ENCODE measurements at regions not wholly inside any gene's neighbourhood (a gene's known extent, or its start where the extent isn't known, plus 50 kb on each side); places are given as distances from the start of the nearest gene placed in this dataset.
"Not testable (repeated sequence)": the region's sequence is repeated elsewhere in the genome, so short reads cannot be mapped to it uniquely, and the experiment has no call there.

- DNase-seq: no peak
Observed at GRCh38 chr6:14585689-14586088, 468.1 kb downstream of the CD83 start.

- no peak for DNase-seq
Observed at GRCh38 chr6:14589175-14589574, 471.6 kb downstream of the CD83 start.

GRCh38 chr6:14590586-14590985, 473.0 kb downstream of the CD83 start:
- no peak for DNase-seq

DNA sequence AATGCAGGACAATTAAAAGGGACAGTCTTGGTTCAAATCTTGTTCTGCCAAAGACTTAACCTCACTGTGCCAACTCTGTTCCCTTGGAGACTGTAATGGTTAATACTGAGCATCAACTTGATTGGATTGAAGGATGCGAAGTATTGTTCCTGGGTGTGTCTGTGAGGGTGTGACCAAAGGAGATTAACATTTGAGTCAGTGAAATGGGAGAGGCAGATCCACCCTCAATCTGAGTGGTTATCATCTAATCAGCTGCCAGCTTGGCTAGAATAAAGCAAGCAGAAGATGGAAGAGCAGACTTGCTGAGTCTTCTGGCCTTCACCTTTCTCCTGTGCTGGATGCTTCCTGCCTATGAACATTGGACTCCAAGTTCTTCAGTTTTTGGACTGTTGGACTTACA, 474.4 kb downstream of the CD83 start:
- no peak for DNase-seq

DNA sequence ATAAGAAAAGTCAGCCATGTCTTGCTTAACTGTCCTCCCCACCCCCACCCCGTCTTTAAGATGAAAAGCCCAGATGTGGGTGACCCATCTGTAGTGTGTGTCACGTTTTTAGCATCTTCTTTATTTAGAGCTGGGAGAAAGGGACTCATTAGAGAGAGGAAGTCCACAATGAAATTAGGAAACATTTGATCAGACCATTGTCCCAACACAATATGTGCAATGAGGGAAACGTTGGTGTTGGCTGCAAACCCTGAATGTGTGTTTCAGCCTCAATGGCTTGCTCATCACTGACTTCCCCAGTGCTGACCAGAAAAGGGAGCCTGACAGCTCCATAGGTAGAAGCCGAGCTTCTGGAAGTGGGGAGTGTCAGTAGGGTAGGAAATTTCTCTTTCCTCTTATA, 475.7 kb downstream of the CD83 start:
- DNase-seq: peak; percentile 57

DNA sequence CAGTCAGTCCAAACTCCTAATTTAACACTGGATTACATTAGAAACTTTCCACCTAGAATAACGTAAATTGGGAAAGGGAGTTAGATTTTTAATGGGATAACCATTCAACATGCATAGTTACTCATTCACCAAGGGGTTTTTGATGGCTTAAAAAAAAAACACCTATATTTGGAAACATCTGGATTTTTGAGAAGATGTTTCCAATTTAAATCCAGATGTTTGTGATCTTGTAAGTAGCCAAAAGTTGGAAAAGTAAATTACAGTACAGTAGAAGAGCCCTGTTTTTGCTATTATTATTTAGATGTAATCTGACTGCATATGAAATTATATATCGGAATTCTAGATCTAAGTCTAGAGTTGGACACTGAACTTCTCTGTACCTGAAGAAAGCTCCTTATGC, 478.2 kb downstream of the CD83 start:
- DNase-seq: no peak

- DNase-seq: no peak
Observed at GRCh38 chr6:14596410-14596809, 478.8 kb downstream of the CD83 start.

DNA sequence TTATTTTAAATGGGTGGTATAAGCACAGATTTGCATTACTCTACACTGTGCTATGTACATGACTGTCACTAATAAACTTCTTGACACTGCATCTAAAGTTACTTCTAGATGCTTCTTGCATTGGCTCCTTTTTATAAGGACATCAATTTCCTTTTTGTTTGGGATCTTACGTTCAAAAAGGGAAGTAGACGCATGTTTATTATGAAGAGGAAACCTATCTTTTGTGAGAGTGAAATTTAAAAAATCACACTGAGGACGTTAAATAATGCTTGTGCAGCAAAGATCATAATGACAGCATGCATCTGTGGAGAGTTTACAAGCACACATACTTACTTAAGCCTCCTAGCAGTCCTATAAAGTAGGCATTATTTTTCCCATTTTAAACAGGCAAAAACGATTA, 479.5 kb downstream of the CD83 start:
- DNase-seq: no peak

GRCh38 chr6:14598017-14598864, 480.7 kb downstream of the CD83 start:
- no peak for DNase-seq

- not testable (repeated sequence) for DNase-seq
Observed at GRCh38 chr6:14600306-14600705, 482.7 kb downstream of the CD83 start.

- no peak for DNase-seq
Observed at GRCh38 chr6:14601490-14601889, 483.9 kb downstream of the CD83 start.

DNA sequence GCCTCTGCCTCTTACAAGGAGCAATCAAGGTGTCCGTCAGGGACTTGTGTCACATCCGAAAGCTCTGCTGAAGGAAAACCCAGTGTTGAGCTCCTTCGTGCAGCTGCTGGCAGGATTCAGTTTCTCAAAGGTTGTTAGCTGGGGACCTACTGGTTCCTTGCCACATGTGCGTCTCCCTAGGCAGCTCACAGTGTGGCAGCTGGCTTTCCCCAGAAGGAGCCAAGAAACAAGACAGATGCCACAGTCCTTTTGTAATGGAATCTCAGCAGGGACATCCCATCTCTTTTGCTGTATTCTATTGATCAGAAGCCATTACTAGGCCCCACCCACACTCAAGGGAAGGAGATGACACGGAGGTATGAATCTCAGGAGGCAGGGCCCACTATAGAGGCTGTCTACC, 488.8 kb downstream of the CD83 start:
- DNase-seq: no peak

DNA sequence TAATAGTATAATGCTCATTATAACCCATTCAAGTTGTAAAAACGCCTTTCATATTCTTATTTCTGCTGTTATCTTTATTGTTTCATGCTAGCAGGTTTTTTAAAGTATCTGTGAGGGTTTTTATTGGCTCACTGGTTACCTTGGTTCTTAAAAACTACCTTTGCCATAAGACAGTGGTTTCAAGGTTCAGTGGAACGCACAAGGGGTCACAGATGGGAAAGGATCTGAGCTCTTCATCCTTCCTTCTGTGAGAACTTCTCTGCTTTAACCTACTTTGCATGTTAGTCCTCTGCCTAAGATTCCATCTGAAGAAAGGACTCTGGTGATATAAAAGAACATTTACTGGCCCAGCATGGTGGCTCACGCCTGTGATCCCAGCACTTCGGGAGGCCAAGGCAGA, 492.6 kb downstream of the CD83 start:
- no peak for DNase-seq

GRCh38 chr6:14612016-14612980, 494.7 kb downstream of the CD83 start:
- no peak for DNase-seq

DNA sequence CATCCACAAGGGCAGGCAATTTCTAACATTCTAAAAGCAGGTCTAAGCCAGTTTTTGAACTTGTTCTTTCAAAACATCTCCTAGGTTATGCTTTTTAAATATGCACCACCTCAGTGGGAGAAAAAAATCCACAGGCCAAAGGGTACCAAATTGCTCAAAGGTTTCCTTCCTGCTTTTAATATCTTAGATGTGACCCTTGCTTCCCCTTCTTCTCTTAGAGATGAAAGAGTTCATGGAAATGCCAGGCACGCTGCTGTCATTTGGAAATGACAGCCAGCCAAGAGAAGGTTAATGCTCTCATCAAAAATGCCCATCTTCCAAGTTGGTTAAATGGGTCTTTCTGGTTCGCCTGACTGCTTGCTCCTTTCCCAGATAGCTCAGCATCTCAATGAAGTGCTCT, 497.1 kb downstream of the CD83 start:
- no peak for DNase-seq

- DNase-seq: no peak
Observed at GRCh38 chr6:14616656-14617055, 499.1 kb downstream of the CD83 start.

GRCh38 chr6:14618759-14619418, 501.3 kb downstream of the CD83 start:
- no peak for DNase-seq

DNA sequence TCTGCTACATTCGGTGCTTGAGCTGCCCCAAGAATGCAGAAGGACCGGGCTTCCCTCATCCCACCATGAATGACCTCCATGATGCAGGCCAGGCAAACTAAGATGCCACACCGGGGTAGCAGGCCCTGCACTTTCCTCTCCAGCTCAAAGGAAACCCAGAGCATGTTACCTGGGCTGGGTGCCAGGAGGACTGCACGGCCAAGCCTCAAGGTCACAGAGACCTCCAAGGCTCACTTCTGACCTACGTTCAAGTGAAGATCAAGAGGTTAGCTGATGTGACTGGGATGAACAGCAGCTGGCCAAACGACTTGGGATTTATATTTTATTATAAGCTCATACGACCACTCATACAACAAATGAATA, 501.8 kb downstream of the CD83 start:
- DNase-seq: no peak

DNA sequence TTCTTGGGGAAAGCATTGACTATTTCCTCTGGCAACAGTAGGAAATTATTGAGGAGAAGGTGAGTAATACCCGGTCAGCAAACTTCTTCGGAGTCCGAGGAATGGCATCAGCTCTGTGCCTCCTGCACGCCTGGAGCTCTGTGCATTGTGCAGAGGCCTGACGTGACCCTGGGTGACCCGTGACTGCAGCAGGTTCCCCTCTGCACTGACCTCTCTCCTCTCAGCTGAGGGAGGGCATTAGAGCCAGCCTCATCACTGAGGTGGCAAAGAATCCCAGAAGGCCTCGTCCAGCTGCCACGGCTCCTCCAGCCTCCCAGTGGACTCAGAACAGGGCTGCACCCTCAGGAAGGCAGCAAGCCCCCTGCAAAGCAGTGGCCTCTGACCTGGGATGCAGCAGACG, 502.9 kb downstream of the CD83 start:
- no peak for DNase-seq

GRCh38 chr6:14621518-14621917, 503.9 kb downstream of the CD83 start:
- no peak for DNase-seq

- peak; percentile 18 for DNase-seq
Observed at GRCh38 chr6:14622085-14622484, 504.5 kb downstream of the CD83 start.

DNA sequence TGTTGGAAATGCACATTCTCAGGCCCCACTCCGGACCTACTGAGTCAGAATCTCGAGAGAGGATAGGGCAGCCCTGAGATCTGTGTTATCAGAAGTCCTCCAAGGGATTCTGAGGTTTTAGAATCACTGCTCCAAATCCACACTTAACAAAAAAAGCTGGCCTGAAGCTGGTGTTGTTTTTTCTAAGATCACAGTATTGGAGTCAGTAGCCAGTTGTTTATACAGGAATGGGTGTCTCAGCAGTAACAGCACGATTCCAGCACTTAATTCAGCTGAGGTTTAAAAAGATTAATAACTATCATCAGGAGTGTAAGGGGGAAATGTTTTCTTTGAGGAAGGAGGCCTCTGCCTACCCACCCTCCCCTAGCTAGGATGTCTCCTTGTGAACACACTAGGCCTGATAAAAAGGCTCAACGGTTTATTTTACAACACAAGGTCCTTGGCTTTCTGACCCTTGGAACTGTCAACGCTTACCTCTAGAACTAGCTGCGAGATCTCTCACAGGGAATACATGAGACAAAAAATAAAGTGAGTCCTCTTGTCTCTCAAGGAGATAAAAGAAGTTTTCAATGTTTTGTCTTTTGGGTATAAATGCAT, 505.4 kb downstream of the CD83 start:
- DNase-seq: no peak

All from eye (tissue), 1 donor.